ENCODE measurements at regions not wholly inside any gene's neighbourhood (a gene's known extent, or its start where the extent isn't known, plus 50 kb on each side); places are given as distances from the start of the nearest gene placed in this dataset.
"Not testable (repeated sequence)": the region's sequence is repeated elsewhere in the genome, so short reads cannot be mapped to it uniquely, and the experiment has no call there.

DNA sequence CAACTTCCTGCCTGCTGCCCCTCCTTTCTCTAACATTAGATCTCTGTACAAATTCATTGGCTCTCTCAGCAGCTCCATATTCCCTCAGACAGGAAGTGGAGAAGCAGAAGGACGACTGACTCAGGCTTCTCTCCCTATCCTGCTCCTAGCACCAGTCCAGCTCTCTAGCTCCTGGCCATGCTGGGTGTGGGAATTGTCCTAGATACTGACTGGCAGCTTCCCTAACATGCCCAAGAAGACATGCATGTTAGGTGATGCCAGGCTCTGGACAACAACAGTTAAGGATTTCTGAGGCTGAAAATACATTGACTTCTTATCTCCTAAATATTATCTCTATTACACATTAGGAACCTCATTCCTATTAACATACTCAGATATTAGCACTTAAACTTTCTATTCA lies 292.9 kb downstream of the IKZF2 start:
- DNase-seq, result no peak

GRCh38 chr2:212854771-212855170 lies 296.6 kb downstream of the IKZF2 start:
- DNase-seq, result no peak

DNA sequence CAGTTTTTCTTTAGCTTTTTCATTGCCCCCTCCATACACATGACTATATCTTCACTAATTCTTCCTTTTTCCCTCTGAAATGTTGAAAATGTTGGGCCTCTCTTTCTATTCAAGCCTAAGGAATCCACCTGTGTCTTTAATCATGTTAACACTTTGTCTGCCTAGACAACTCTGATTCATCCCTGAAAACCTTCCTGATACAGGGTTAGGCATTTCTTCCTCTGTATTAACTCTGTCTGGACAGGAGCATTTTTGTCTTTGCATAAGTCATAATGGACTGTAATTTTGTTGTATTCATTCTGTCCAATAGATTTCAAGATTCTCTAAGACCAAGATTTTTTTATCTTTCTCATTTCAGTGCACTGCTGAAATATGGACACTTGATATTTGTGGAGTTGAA lies 297.3 kb downstream of the IKZF2 start:
- no peak for DNase-seq

DNA sequence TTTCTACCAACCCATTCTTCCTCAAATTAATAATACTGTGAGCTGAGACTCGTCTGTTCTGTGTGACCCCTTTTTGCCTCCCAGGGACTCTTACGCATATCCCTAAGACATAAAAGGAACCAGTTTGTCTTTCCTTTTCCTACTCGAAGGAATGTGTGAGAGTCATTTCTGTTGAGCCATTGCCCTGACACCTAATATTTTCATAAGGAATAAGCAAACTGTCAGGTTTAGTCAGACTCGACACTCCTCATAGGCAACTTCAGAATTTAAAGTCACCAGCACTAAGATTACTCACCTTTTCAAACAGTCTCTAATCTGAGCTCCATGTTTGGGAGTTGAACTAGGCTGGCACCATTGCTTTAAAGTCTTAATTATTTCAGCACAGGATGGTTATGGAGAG lies 305.5 kb downstream of the IKZF2 start:
- DNase-seq, result no peak

DNA sequence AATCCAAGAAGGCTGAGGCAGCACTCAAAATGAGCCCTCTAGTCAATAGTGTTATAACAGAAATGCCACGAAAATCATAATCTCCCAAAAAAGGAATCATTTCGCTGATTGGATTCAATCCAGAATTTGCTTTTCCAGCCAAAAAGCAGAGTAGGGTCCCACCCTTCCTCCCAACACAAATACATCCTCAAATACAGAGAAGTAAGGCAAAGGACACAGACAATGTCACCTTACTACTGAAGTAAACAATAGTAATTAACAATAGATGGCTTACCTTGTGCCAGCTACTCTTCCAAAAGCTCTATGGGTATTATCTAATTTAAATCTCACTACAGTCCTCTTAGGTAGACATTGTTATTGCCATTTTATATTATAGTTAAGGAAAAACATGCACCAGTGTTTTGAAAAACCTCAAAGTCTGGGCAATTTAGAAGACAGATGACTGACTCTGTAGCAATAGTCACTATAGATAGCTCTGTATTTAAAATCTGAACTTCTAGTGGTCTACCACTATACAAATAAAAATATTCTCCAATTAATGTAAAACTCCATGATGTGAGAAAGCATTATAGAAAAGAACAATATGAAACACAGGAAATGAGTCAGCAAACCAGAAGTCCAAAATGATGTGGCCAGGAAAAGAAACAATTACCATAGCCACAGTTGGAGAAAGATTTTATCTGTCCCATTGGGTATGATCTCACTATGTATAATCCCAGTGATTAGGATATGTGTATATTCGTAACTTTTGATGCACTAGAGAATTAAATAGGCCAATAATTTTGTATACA lies 305.0 kb upstream of the ERBB4 start:
- DNase-seq, result no peak

DNA sequence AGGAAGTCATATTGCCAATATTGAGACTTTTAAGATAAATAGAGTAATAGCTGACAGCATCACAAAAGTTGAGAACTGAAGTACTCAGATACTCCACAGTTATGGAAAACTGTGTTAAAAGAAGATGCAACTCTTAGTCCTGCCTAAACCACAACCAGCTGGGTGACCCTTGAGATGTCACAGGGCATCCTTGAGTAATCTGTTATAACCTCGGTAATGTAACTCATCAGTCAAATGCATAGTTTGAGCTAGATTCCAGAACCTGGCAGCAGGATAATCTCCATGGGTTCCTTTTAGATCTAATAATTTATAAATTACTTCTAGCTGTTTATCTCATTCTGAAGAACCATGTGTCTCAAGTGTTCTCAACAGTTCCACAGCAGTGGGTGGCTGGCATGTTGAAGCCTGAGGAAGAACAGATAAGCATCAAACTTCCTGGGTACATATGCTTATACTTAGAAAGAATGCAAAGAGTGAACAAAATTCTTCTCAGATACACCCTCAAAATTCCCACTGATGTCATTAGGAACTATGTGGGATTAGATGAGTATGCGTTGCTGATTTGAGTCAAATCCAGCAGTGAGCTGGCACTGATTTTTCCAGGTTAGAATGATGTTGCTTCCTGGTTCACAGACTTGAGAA lies 304.1 kb upstream of the ERBB4 start:
- no peak for DNase-seq

DNA sequence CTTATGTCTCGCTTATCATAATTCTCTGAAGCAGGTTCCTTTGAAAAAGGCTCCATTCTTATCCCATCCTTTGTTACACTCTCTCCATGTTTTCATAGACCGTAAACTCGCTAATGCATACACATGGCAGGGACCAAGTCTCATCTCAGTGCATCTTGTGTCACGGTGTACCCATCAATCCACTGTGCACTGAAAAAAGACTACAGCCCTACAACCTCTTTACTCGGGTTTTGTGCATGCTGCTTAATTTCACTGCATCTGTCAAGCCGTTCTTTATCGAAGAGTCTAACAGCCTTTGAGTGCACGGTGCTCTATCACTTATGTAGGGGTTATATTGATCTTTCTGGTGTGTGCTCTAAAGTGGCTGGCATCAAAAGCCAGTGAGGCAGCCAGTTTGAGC lies 302.9 kb upstream of the ERBB4 start:
- DNase-seq, result no peak

DNA sequence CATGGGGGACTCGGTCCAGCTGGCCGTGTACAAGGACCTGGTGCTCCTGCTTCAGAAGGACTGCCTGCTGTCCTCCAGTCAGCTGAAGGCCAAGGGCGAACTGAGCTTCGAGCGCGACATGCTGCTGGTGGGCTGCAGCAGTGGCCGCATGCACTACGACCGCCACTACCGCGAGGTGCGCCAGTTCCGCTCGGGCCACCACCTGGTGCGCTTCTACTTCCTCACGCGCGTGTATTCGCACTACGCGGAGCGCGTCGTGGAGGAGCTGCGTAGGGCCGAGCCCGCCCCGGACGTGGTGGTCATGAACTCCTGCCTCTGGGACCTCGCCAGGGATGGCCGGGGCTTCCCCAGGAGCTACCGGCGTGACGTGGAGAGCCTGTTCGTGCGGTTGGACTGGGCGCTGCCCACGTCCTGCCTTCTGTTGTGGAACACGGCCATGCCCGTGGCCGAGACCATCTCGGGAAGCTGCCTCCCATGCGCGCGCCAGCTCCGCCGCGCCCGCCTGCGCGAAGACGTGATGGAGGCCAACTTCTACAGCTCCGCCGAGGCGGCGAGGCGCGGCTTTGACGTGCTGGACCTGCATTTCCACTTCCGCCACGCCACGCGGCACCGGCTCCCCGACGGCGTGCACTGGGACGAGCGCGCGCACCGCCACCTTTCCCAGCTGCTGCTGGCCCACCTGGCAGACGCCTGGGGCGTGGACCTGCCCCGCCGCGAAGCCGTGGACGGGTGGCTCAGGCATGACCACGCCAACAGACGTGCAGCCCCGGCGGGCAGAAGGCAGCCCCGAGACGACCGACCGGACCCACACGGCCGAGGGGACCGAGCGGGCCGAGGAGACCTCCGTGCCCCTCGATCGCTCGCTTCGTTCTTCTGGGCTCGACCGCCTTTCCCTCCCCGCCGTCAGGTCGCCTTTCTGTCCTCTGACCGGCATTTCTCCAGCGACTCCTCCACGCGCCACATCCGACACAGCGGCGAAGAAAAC lies 293.9 kb upstream of the ERBB4 start:
- no peak for DNase-seq

DNA sequence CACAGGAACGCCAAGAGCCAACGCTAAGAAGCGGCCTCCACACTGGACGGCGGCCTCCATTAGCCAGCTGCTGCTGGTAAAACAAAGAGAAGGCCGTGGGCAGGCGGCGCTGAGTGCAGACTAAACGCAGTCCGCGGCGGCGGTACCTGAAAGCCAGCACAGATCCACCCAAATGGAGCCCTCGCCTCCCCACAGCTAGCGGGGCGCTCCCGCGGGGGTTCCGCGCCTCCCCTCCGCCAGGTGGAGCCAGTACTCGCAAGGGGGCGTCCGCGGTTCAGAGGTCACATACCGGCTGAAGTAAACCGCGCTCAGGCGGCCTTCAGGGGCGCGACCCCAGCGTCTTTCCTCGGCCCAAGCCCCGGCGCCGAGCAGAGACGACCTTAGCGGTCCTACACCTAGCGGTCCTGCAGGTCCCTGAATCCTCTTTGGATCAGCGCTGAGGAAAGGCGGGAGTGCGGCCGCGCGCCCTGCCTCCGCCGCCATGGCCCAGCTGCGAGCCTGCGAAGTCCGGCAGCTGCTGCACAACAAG lies 293.1 kb upstream of the ERBB4 start:
- DNase-seq, result no peak

GRCh38 chr2:212816267-212816666 lies 277.7 kb upstream of the ERBB4 start:
- no peak for DNase-seq

GRCh38 chr2:212815453-212815852 lies 276.9 kb upstream of the ERBB4 start:
- DNase-seq, result no peak

GRCh38 chr2:212814941-212815340 lies 276.3 kb upstream of the ERBB4 start:
- no peak for DNase-seq

GRCh38 chr2:212811921-212812320 lies 273.3 kb upstream of the ERBB4 start:
- DNase-seq, result no peak

DNA sequence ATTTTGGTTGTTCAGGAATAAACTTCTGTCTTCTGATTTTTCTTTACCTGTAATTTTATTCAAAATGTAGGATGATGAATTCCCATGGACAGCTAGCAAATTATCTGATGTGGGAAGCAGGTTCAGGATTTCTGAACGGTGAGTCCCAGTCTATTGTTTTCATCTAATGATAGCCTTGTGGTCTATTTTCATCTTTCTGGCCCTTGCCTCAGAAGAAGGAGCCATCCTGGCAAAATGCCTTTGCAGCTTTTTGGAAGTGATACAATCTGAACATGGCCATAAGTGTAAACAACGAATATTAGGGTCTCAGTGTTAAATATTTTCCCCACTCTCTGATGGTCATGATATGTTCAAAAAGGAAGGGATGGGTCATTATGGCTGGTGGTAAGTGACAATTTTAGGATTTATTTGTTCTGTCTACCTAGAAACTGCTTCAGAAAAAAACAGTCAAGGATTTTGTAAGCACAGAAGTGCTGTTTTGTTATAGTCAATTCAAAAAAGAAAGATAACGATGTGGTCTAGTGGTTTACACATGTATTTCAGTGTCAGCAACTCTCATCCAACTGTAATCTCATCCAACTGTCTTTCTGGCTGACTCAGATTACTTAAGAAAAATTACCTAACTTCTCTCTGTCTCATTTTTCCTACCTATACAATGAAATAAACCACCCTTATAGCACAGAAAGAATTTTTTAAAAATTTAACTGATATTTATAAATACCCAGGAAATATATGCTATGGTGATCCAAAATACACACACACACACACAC lies 272.6 kb upstream of the ERBB4 start:
- no peak for DNase-seq

GRCh38 chr2:212797484-212798205 lies 259.0 kb upstream of the ERBB4 start:
- DNase-seq, result no peak

GRCh38 chr2:212794471-212794870 lies 255.9 kb upstream of the ERBB4 start:
- no peak for DNase-seq

DNA sequence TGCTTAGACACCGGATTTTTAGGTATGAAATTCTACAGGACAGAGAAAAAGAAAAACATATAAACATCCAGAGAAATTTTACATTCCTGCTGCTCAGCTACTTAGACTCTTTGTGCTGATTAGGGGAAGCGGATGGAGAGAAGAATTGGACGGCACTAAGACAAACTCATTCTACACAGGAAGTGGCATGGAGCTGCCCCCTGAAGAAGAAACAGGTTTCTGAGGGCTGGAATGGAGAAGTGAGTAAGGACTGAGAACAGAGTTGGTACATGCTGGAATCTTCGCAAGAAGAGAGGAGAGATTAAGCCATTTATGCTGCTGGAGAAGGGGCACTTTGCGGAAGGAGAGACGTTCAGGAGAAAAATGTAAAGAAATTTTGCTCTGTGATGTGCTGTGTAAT lies 253.0 kb upstream of the ERBB4 start:
- no peak for DNase-seq

- DNase-seq, result not testable (repeated sequence)
Measured at GRCh38 chr2:212786088-212786487, 247.5 kb upstream of the ERBB4 start.

- DNase-seq, result no peak
Measured at GRCh38 chr2:212777020-212777491, 238.5 kb upstream of the ERBB4 start.

- DNase-seq, result no peak
Measured at GRCh38 chr2:212773808-212774339, 235.3 kb upstream of the ERBB4 start.

DNA sequence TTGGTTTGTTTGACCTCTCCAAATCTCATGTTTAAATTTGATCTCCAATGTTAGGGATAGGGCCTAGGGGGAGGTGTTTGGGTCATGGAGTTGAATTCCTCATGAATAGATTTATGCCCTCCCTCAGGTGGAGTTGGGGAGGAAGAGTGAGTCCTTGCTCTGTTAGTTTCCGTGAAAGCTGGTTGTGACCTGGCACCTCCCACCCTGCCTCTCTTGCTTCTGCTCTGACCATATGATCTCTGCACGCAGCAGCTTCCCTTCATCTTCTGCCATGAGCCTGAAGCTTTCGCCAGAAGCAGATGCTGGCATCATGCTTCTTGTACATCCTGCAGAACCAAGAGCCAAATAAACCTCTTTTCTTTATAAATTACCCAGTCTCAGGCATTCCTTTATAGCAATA lies 231.6 kb upstream of the ERBB4 start:
- no peak for DNase-seq
